Endothelial cell of umbilical vein (primary cell): ENCODE measurements at regions not wholly inside any gene's neighbourhood (a gene's known extent, or its start where the extent isn't known, plus 50 kb on each side); places are given as distances from the start of the nearest gene placed in this dataset.

Experiments used
- TF ChIP-seq, protein P1 (sequence below), 2 donors: IDR thresholded peaks; 1 replicate in 1 of 2; 2 replicates in 1 of 2; pipeline ENCODE4 v1.5.1; 2011; ENCODE audit warnings: low read length in 2 of 2, mild to moderate bottlenecking in 2 of 2, moderate library complexity in 2 of 2, control low read depth in 1 of 2, inconsistent platforms in 1 of 2, low read depth in 1 of 2; ENCODE audit not compliant: insufficient read depth in 1 of 2; ENCODE audit errors: extremely low read depth in 1 of 2
- TF ChIP-seq, protein P2 (sequence below): IDR thresholded peaks from 2 replicates; pipeline ENCODE4 v1.6.1; 2011; ENCODE audit not compliant: insufficient read depth, insufficient read length

- TF ChIP-seq, protein P1, sequence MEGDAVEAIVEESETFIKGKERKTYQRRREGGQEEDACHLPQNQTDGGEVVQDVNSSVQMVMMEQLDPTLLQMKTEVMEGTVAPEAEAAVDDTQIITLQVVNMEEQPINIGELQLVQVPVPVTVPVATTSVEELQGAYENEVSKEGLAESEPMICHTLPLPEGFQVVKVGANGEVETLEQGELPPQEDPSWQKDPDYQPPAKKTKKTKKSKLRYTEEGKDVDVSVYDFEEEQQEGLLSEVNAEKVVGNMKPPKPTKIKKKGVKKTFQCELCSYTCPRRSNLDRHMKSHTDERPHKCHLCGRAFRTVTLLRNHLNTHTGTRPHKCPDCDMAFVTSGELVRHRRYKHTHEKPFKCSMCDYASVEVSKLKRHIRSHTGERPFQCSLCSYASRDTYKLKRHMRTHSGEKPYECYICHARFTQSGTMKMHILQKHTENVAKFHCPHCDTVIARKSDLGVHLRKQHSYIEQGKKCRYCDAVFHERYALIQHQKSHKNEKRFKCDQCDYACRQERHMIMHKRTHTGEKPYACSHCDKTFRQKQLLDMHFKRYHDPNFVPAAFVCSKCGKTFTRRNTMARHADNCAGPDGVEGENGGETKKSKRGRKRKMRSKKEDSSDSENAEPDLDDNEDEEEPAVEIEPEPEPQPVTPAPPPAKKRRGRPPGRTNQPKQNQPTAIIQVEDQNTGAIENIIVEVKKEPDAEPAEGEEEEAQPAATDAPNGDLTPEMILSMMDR (IDR thresholded peaks at IDR 0.05; ENCODE audit: extremely low read depth in 1 of 2, insufficient read depth in 1 of 2, low read depth in 1 of 2, low read length in 2 of 2): no peak
- TF ChIP-seq, protein P2, sequence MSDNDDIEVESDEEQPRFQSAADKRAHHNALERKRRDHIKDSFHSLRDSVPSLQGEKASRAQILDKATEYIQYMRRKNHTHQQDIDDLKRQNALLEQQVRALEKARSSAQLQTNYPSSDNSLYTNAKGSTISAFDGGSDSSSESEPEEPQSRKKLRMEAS: no peak
These were observed 385.7 kb downstream of the HRH4 start for GRCh38 chr18:24846138-24846537.
